ENCODE measurements at regions not wholly inside any gene's neighbourhood (a gene's known extent, or its start where the extent isn't known, plus 50 kb on each side); places are given as distances from the start of the nearest gene placed in this dataset.

- TF ChIP-seq TAF1 (IDR thresholded peaks at IDR 0.05; ENCODE audit: borderline replicate concordance, insufficient read depth, low read length) (no peak), FOXP2 (optimal IDR thresholded peaks at IDR 0.05; ENCODE audit: borderline replicate concordance, extremely low read depth, extremely low read length, insufficient read depth) (no peak), SIN3A (IDR thresholded peaks at IDR 0.05; ENCODE audit: borderline replicate concordance, insufficient read depth, low read length) (no peak), REST (IDR thresholded peaks at IDR 0.05; ENCODE audit: insufficient read depth in 1 of 2, low read depth in 2 of 2, low read length in 2 of 2) (no peak), POLR2AphosphoS5 (IDR thresholded peaks at IDR 0.05; ENCODE audit: low read depth, low read length) (no peak)
These were observed 258.6 kb downstream of the SOX11 start for GRCh38 chr2:5950736-5951135.

GRCh38 chr2:5951471-5951870, 259.3 kb downstream of the SOX11 start:
- TF ChIP-seq SIN3A (IDR thresholded peaks at IDR 0.05; ENCODE audit: borderline replicate concordance, insufficient read depth, low read length) (no peak), FOXP2 (optimal IDR thresholded peaks at IDR 0.05; ENCODE audit: borderline replicate concordance, extremely low read depth, extremely low read length, insufficient read depth) (no peak), REST (IDR thresholded peaks at IDR 0.05; ENCODE audit: insufficient read depth in 1 of 2, low read depth in 2 of 2, low read length in 2 of 2) (no peak), POLR2AphosphoS5 (IDR thresholded peaks at IDR 0.05; ENCODE audit: low read depth, low read length) (no peak), TAF1 (IDR thresholded peaks at IDR 0.05; ENCODE audit: borderline replicate concordance, insufficient read depth, low read length) (no peak)

GRCh38 chr2:5953525-5953924, 261.3 kb downstream of the SOX11 start:
- TF ChIP-seq SIN3A (IDR thresholded peaks at IDR 0.05; ENCODE audit: borderline replicate concordance, insufficient read depth, low read length) = no peak
- TF ChIP-seq POLR2AphosphoS5 (IDR thresholded peaks at IDR 0.05; ENCODE audit: low read depth, low read length) = no peak
- no peak for TF ChIP-seq REST (IDR thresholded peaks at IDR 0.05; ENCODE audit: insufficient read depth in 1 of 2, low read depth in 2 of 2, low read length in 2 of 2)
- no peak for TF ChIP-seq TAF1 (IDR thresholded peaks at IDR 0.05; ENCODE audit: borderline replicate concordance, insufficient read depth, low read length)
- no peak for TF ChIP-seq FOXP2 (optimal IDR thresholded peaks at IDR 0.05; ENCODE audit: borderline replicate concordance, extremely low read depth, extremely low read length, insufficient read depth)

- TF ChIP-seq FOXP2 (optimal IDR thresholded peaks at IDR 0.05; ENCODE audit: borderline replicate concordance, extremely low read depth, extremely low read length, insufficient read depth) (no peak), TAF1 (IDR thresholded peaks at IDR 0.05; ENCODE audit: borderline replicate concordance, insufficient read depth, low read length) (no peak), REST (IDR thresholded peaks at IDR 0.05; ENCODE audit: insufficient read depth in 1 of 2, low read depth in 2 of 2, low read length in 2 of 2) (no peak), POLR2AphosphoS5 (IDR thresholded peaks at IDR 0.05; ENCODE audit: low read depth, low read length) (no peak), SIN3A (IDR thresholded peaks at IDR 0.05; ENCODE audit: borderline replicate concordance, insufficient read depth, low read length) (no peak)
These were observed 262.3 kb downstream of the SOX11 start for GRCh38 chr2:5954509-5954908.

GRCh38 chr2:5955921-5956320, 263.7 kb downstream of the SOX11 start:
- no peak for TF ChIP-seq FOXP2 (optimal IDR thresholded peaks at IDR 0.05; ENCODE audit: borderline replicate concordance, extremely low read depth, extremely low read length, insufficient read depth)
- no peak for TF ChIP-seq SIN3A (IDR thresholded peaks at IDR 0.05; ENCODE audit: borderline replicate concordance, insufficient read depth, low read length)
- TF ChIP-seq REST (IDR thresholded peaks at IDR 0.05; ENCODE audit: insufficient read depth in 1 of 2, low read depth in 2 of 2, low read length in 2 of 2) = no peak
- no peak for TF ChIP-seq POLR2AphosphoS5 (IDR thresholded peaks at IDR 0.05; ENCODE audit: low read depth, low read length)

All from PFSK-1 (cell line).